IPS-NIHi7 (cell line): ENCODE measurements at regions not wholly inside any gene's neighbourhood (a gene's known extent, or its start where the extent isn't known, plus 50 kb on each side); places are given as distances from the start of the nearest gene placed in this dataset.
"Not testable (repeated sequence)": the region's sequence is repeated elsewhere in the genome, so short reads cannot be mapped to it uniquely, and the experiment has no call there.

Experiments
- DNase-seq: peaks from one replicate; pipeline ENCODE4 v3.0.0; 2012; ENCODE audit warnings: mixed read lengths; ENCODE audit errors: extremely low spot score

GRCh38 chr1:187836557-187836956 is 1007.8 kb downstream of the PLA2G4A start:
- no peak for DNase-seq

DNA sequence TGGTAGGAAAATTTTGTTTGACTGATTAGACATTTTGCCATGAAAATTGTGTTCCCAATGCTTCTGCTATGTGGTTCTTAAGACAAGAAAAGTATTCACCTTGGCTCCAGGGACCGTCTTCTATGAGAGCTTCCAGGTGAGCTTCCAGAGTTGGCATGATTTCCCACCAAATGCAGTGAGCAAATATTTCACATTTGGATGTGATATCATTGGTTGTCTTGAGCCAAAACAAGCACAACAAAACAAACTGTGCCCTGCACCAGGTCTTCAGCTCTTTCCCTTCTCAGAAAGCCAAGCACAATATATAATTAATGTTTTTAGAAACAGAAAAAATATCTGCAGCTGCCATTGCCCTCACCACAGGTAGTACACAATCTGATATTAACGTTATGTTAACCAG is 1009.0 kb downstream of the PLA2G4A start:
- no peak for DNase-seq

DNA sequence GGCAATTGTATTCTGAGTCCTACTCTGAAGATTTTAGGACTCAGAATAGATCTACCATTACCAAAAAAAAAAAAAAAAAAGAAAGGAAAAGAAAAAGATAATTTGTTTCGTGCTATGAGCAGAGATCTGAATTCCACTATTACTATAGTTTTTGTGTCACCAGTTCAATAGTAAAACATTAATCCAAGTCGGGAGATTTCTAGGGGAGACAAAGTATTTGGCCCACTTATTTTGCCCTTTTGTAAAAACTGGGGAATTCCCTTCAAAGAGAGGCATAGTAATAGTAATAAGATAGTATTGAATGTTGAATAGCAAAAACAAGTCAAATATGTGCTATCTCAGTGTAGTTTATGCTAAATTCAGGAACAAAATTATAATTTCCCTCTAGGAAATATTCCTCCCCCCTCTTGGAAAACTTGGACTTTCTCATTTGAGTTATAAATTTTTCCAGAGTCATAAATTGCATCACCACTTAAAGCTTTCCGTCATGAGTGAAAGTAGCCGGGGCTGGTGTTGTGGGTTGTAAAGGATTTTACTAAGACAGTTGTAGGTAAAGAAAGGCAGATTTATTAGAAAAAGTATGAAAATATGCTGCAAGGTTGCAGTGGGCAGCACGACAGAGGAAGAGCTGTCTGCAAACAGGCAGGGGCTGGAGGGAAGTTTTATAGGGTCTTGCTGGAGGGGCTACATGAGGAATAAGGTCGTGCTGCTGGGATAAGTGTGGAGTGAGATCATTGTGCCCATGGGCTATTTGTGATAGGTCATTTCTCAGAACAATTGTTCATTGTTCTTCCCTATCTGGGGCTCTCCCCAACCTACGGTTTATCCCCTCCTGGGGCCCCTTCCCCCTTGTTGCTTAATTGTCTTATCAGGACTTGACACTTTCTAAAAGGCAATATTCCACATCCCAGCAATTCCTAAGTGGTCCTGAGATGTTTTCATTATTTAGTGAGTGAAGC is 1009.9 kb downstream of the PLA2G4A start:
- DNase-seq = no peak

GRCh38 chr1:187839873-187840272 is 1011.1 kb downstream of the PLA2G4A start:
- no peak for DNase-seq

DNA sequence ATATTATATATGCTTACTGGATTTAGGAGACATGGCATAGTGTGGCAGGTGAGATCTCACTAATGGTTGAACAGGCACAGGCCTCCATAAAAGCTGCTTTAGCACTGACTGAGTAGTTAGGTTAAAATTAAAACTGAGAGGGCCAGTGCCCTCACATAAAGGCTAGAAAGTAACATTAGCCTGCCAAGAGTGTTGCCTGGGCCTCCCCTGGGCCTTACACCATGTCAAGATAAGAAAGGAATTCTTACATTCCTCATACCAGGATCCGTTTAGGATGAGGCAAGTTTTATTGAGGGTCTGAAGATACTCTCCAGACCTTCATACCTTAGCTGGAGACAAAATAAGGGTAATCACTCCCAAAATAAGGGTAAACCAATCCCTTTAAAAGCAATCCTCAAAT is 1011.8 kb downstream of the PLA2G4A start:
- DNase-seq = peak; percentile 12

DNA sequence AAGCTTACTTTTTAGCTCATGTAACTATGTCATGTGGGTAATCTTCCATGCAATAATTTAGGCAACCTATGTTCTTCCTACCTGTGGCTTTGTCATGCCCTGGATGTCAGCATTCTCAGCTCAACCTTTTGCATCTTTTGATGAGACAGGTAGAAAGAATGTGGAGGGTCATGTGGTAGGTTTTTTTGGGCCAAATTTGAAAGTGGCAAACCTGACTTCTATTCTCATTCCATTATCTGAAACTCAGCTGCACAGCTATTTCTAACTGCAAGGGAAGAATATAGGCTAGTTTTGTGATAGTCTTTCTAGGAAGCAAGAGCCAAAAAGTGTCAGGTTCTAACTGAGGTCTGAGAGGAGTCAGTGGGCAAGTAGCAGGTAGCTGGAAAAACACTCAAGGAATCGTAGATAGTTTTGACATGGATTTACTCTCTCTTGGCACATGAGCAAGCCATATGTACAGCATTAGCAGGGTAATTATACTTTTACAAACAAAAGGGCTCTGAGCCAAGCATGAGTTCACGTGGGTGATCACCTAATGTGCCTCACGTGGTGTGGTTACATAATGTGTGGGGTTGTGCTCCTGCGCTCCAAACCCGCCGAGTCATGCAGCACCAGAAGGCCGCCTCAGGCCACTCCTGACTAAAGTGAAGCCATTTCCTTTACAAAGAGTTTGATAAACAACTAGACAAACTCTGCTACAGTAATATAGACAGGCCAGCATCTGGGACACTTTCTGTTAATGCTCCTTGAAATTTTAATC is 1013.8 kb downstream of the PLA2G4A start:
- no peak for DNase-seq

DNA sequence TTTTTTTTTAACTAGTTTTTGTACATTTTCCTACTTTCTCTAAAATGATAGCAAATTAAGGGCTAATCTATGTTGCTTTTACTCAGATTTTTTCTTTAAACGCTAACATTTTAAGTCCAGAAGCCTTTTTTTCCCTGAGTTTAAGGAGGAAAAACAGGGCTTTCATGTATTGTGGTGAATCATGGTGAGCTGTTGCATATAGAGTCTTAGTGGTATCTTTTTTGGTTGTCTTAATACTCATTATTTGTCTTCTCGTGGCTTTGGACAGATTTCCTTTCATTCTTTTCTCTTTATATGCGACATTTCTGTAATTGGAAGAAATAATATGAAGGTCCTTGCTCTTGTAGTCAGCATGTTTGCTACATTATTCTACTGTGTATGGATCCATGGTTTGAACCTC is 1015.6 kb downstream of the PLA2G4A start:
- DNase-seq = no peak

GRCh38 chr1:187847531-187847930 is 1018.8 kb downstream of the PLA2G4A start:
- DNase-seq = no peak

DNA sequence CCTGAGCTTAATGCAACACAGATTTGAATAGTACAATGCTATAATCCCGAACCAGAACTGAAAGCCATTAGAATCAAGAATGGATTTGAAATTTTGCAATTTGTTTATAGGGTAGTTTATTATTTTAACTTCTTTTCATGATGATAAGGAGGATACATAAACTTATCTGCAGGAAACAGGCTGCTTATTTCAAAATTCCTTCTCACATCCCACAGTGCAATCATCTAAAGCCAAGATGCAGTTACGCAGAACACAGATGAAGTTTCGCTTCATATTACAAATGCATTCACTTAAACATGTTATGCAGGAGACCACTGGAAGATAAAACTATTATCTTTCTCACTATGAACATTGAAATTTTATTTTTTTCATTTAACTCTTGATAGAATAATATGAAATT is 1019.6 kb downstream of the PLA2G4A start:
- DNase-seq = no peak

DNA sequence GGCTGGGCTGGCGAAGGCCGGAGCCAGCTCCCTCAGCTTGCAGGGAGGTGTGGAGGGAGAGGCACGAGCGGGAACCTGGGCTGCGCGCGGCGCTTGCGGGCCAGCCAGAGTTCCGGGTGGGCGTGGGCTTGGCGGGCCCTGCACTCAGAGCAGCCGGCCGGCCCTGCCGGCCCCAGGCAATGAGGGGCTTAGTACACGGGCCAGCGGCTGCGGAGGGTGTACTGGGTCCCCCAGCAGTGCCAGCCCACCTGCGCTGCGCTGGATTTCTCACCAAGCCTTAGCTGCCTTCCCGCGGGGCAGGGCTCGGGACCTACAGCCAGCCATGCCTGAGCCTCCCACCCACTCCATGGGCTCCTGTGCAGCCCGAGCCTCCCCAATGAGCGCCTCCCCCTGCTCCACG is 1021.4 kb downstream of the PLA2G4A start:
- DNase-seq = not testable (repeated sequence)

- DNase-seq = no peak
Measured at GRCh38 chr1:187853505-187853904, 1024.8 kb downstream of the PLA2G4A start.

DNA sequence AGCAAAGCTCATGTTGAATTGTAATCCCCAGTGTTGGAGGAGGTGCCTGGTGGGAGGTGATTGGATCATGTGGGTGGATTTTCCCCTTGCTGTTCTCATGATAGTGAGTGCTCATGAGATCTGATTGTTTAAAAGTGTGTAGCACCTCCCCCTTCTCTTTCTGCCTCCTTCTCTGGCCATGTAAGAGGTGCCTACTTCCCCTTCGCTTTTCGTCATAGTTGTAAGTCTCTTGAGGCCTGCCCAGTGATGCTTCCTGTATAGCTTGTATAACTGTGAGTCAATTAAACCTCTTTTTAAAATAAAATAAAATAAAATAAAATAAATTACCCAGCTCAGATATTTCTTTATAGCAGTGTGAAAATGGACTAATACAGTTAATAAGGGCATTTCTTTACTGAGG is 1025.7 kb downstream of the PLA2G4A start:
- DNase-seq = no peak

GRCh38 chr1:187862506-187862905 is 1033.8 kb downstream of the PLA2G4A start:
- DNase-seq = no peak

DNA sequence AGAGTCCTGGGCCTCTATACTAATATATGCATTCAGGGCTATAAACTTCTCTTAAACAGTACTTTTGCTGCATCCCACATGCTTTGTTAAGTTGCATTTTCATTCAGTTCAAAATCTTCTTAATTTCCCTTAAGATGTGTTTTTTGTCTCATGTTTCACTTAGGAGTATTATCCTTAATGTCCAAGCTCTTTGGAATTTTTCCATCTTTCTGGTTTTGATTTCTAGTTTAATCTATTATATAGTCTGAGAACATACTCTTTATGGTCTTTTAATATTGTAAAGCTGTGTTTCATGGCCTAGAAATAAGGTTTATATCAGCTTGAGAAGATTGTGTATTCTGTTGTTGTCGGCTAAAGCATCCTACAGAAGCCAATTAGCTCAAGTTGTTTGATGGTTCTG is 1041.8 kb downstream of the PLA2G4A start:
- no peak for DNase-seq

- no peak for DNase-seq
Measured at GRCh38 chr1:187871177-187871845, 1042.6 kb downstream of the PLA2G4A start.

GRCh38 chr1:187872550-187872949 is 1043.8 kb downstream of the PLA2G4A start:
- DNase-seq = no peak

DNA sequence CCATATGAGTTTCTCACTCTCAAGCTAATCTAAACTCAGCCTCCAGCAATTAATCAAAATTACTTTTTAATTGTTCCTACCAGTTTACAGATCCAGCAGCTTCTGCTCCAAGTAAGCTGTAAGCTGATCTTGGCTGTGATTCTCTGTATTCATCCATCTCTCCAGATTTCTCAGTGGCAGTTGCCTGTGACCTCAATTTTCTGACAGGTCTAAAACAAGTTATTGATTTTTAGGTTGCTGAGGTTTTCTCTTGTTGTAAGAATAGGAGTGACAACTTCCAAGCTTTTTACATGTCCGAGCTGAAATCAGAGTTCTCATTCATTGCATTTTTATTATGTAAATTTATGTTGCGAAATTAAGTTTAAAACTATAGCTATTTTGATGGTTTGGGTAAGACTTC is 1044.4 kb downstream of the PLA2G4A start:
- no peak for DNase-seq

GRCh38 chr1:187876775-187877174 is 1048.0 kb downstream of the PLA2G4A start:
- DNase-seq = no peak

DNA sequence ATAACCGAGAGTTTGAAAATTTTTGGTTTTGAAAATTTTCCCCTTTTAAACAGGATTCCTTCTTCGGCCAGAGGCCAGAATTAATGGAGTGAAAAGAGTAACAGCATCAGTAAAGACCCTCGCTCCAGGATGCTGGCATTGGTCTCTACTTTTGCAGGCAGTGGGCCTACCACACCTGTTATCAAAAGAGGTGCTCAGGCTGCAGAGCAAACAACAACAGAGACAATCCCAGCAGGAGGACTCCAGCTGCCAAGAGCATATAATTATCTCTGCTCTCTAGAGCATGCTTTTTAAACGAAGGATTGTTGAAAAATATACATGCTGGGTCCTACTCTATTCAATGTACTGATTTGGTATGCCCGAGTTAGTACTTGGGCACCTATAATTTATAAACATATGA is 1048.5 kb downstream of the PLA2G4A start:
- no peak for DNase-seq

DNA sequence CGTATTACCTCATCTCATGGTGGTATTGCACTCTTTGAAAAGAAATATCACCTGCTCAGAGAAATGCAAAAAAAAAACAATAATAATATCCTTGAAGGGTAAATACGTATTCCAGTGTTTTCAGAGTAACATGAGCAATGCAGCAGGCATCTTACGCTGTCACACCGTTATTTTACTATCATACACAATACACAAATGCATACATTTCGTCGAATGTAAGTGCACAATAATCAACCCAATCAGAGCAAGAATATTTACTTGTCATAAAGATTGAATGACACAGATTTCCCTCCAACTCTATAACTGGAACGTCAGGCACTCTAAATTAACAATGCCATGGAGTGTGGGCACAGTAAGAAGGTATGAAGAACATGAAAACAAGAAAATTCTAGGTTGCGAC is 1050.1 kb downstream of the PLA2G4A start:
- no peak for DNase-seq

DNA sequence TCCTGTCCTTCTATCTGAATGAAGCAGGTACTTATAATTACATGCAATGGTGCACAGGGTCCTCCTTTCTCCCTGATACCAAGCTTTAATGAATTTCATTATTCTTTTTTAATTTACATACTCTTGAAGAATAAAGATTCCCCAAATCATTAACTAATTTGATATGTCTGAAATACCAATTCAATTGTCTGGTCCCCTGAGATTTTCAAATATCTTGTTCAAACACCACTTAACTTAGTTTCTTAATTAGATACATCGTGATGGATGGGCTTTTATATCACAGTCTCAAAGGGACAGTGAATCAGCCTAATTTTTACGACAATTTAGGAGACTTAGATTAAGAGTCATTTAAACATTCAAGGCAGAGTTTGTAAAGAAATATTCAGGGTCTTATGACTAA is 1054.6 kb downstream of the PLA2G4A start:
- DNase-seq = no peak

DNA sequence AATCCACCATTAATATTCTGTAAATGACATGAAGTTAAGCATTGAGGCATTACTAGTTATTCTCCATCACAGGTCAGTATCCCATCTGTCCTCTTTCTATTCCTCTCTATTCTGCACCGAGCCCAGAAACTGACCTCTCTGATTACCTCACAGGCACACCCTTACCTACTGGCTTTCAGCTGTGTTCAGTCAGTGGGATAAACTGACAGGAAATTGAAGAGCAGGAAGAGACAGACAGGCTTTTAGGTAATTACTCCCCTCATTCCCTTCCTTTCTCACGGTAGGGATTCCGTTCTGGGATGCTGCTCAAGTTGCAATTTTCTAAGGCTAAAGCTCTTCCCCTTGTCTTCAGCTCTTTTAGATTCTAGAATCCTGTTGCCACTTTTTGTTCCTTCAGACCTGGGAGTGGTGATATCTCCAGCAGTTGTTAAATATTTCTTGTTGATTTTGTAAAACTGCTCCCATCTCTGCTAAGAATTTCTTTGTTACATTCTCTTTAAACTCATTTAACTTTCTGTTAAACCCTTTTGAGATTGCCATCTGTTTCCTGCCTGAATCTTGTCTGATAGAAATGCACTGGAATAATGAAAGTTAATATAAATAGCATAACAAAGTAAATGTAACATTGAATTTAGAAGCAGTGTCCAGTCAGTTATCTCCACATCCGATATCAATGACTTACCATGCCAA is 1063.4 kb downstream of the PLA2G4A start:
- DNase-seq = no peak
